Cardiac septum (tissue), 1 donor: ENCODE measurements at regions not wholly inside any gene's neighbourhood (a gene's known extent, or its start where the extent isn't known, plus 50 kb on each side); places are given as distances from the start of the nearest gene placed in this dataset.
"Not testable (repeated sequence)": the region's sequence is repeated elsewhere in the genome, so short reads cannot be mapped to it uniquely, and the experiment has no call there.

Source experiments
- DNase-seq: peaks from one replicate; pipeline ENCODE4 v3.0.0-alpha.2; 2020; ENCODE audit warnings: low spot score
- intact Hi-C: fragments of 100-400 bp; cut with DNase I; formaldehyde crosslinking; loops from one replicate; pipeline ENCODE4 v1.14.0; 2022
- donor health status: DM: no; HTN: no; CAD: no.

DNA sequence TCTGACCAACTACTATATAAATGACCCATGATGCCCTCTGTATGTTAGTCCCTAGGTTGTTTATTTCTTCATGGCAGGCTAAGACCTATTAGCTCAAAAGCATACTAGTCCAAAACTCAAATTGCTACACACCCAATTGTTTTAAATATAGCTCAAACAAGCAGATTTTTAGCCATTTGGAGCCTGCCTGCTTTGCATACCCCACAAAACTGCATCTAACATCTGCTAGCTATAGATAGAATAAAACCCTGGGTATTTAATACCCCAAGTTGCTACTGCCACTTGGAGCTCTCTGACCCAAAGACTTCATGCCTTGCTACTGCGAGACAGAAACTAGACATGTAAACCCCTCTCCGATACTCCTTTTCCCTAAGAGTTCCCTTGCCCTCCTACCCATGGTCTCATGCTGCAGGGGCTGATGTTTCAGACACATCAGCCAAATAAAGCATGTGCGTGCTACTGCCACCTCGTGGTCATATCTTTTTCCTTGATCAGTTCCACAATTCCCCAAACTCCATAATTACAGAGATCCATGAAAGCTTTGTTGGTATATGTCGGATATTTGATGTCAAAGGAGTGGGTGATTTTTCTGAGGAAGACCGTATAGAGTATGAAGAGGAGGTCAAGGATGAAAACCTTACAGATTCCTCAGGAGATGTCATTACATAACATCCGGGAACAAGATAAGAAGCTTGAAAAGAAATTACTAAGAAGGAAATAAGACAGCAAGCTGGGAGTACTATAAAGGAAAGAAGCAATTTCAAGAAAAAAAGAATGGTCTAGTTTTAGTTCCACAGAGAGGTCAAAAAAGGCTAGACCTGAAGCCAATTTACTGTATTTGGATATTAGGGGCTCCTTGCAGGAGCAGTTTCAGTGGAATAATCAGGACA, 386.6 kb downstream of the SH2D4B start:
- no peak for DNase-seq
- intact Hi-C loops: loop anchor here (2.0 to 10.0 kb wide), 2 partner anchors 226 to 480 kb away; no protein-coding TSS in a partner anchor

DNA sequence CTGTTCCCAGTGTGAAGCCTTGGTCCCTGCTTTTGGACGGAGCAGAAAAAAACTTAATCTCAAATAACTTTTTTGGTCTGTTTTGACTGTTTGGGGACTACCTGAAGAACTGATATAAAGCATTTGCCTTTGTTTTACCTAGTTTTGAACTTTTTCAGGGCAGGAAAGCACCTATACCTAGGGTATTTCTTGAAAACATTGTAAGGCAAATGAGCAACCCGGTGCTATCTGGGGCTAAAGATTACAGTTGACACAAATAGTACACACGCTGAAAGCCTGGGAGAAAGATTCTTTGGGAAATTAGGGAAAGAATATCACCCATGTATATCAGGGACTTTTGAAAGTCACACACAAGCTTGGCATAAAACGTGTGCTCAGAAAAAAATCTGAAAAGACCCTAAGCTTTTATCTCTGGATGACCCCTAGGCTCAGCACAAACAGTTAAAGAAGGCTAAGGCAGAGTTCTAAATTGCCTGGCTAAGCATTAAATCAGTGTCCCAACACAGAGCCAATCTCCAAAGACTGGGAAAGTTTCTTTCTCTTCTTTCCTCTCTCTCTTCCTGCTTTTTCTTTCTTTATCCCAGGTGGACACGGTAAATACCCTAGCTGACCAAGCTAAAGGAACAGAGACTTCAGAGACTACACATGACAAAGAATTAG, 389.8 kb downstream of the SH2D4B start:
- intact Hi-C loops: loop anchor here (10.0 kb wide), 1 partner anchor 483 kb away; no protein-coding TSS in a partner anchor
- no peak for DNase-seq

DNA sequence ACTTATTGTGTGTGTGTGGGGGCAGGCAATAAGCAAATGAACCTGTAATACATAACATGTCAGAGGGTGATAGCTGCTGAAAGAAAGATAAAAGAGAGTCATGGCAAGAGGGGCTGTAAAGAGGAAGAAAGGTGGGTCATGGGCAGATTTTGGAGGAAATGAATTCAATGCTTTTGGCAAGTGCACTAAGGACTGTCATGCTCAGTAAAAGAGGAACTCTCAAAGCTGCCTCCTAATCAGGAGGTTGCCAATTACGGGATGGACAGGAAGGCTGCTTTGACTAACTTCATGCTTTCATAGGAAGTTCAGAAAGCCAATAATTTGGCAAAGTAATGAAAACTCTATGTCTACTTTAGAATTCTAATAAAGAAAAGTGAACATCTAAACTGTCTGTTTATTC, 401.2 kb downstream of the SH2D4B start:
- intact Hi-C loops: no loop called here
- no peak for DNase-seq

DNA sequence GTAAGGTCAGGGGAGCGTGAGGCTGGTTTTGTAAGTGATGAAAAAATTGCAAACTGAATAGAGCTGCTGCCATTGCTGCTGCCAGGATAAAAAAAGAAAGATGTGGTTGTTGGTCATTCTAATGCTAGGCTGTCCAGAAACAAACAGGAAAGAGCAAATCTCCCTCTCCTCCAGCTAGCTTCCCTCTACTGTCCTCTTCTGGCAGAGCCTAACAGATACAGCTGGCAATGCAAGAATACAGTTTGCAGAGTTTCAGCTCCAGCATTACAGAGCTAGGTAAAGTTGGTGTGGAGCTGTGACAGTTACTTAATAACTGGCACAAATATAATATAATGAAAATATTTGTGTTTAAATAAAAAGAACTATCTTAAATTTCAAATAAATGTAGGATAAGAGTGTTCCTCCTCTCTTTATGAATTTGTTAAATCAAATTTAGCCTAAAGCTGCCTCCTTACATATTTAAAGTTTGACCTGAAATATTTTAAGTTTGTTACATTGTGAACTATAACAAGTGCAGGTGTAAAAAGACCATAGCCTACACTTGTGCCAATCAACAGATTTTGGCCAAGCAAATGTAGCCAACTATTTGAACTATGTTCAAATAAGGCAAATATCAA, 407.7 kb downstream of the SH2D4B start:
- DNase-seq: no peak
- intact Hi-C loops: no loop called here

DNA sequence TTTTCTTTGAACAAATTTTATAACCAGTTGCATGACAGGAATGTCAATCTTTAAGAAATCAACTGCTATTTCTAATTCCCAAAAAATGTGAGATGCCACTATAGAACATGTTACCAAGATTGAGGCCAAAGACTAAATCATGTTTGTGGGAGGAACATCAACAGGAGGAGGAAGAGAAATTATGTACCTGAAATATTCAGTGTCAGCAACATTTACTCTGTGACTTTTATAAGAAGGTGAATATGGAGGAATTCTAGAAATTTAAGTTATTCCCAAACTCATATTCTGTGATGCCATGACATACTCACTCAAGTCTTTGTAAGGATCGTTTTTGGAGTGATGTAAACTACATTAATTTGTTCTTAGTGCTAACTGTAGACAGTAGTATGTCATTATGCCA, 408.4 kb downstream of the SH2D4B start:
- DNase-seq: no peak
- intact Hi-C loops: no loop called here

DNA sequence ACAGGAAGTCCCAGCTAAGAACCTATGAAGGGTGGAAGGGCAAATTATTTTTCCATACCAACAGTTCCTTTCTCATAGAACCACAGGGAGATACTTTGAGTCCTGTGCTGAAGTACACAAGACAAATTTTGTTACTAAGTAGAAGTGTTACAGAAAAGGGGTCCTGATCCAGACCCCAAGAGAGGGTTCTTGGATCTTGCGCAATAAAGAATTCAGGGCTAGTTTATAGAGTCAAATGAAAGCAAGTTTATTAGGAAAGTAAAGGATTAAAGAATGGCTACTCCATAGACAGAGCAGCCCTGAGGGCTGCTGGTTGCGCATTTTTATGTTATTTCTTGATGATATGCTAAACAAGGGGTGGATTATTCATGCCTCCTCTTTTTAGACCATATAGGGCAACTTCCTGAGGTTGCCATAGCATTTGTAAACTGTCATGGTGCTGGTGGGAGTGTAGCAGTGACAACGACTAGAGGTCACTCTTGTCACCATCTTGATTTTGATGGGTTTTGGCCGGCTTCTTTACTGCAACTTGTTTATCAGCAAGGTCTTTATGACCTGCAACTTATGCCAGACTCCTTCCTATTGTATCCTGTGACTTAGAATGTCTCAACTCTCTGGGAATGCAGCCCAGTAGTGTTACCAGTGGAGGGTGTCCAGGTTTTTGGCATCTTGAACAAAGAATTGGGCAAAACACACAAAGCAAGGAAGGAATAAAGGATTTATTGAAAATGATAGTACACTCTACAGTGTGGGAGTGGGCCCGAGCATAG, 409.4 kb downstream of the SH2D4B start:
- intact Hi-C loops: no loop called here
- no peak for DNase-seq

DNA sequence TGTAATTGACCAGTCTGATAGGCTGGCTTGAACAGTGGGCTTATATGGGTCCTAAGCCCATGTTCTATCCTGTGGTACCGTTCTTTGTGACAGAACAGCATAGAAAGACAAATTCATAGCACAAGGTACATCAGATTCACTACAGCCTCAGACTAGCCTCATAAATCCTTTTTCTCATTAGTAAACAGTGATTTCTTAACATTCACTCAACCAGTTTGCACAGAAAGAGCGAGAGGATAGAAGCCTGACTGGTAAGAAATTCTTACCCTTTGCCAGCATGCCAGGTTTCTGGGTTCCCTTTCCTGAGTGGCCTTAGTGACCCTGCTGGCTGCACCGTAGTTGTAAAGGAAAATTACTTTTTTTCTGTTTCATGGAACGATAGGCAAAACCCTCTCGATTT, 412.1 kb downstream of the SH2D4B start:
- no peak for DNase-seq
- intact Hi-C loops: no loop called here

DNA sequence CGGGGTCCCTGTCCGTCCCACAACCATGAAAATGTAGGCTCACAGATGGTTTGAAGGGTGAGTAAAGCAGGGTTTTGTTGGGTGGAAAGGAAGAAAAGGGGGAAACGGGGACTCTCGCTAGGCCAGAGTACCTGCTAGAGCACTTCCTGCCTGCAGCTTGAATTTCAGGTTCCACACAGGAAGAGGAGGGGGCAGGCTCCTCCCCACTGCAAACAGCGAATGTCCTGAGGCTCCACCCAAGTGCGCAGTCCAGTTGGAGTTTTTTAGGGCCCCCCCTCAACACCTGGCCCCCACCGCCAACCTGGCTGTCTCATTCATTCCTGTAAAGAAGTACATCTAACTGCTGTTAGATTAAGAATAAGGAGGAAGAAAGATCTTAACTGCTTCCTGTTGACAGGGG, 414.7 kb downstream of the SH2D4B start:
- intact Hi-C loops: no loop called here
- no peak for DNase-seq

DNA sequence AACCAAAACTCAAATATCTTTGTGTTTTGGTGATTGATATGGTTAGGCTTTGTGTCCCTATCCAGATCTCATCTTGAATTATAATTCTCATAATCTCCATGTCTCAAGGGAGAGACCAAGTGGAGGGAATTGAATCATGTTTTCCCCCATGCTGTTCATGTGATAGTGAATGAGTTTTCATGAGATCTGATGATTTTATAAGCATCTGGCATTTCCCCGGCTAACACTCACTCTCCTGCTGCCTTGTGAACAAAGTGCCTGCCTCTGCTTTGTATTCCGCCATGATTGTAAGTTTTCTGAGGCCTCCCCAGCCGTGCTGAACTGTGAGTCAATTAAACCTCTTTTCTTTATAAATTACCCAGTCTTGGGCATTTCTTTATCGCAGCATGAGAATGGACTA, 419.5 kb downstream of the SH2D4B start:
- intact Hi-C loops: no loop called here
- DNase-seq: no peak

DNA sequence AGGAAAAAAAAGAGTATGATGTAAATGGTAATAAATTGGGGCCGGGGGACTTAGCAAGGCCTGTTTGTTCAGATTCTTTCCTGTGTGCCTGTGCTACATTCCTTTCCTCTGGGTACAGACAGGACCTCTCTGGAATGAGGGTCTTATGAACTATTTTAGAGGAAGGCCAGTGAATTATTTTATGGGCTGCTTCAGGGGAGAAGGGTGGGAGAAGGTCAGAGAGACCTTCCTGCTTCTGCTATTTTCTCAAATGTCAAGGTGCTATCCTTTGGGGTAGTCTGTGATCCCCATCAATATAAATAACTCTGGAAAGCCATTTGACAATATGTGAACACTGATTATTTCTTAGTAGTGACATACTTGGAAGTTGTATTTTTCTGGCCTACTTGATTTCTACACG, 426.5 kb downstream of the SH2D4B start:
- intact Hi-C loops: no loop called here
- no peak for DNase-seq

DNA sequence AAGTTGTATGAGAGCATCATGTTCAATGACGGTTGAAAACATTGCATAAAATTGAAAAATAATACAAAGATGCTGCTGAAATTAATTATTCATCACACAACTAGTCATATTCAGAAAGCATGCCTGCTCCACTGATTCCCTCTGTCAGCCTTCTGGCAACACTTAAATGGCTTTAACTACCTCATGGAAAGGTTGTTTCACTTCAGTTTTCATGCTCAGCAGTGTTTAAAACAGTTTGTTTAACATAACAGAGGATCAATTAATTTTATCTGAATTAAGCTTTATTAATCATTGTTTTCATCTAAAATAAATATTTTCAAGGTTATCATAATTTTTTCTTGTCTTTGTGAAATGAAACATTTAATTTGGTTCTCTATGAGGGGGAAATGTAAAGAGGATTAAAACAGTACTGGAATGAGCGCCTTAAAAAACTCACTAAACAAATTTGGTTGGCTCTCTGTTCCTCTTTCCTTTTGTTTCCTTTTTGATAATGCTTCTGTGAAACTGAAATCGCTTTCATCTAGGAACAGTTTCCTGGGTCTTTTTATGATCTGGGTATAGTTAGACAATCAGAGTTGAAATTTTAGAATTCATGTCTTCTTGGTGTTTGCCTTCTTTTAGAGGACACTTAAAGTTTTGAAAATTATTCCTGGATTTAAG, 427.4 kb downstream of the SH2D4B start:
- DNase-seq: no peak
- intact Hi-C loops: no loop called here

DNA sequence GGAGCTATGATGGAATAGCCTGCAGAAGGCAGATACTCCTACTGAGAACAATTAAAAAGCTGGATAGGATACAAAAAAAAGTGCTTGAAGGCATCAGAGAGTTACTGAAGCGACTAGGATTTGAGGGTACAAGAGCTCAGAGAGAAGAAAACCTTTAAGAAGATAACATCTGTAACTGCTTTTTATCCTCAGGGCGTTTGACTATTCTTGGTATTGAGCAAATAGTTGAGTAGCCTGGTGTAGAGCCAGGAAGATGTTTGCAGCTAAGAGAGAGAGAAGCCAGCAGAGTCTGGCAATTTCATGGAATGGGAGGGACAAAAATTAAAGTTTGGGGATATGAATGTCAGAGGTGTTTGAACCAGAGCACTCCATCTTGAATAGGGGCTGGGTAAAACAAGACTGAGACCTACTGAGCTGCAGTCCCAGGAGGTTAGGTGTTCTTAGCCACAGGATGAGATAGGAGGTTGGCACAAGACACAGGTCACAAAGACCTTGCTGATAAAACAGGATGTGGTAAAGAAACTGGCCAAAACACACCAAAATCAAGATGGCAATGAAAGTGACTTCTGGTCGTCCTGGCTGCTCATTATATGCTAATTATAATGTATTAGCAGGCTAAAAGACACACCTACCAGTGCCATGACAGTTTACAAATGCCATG, 428.8 kb downstream of the SH2D4B start:
- DNase-seq: no peak
- intact Hi-C loops: no loop called here

DNA sequence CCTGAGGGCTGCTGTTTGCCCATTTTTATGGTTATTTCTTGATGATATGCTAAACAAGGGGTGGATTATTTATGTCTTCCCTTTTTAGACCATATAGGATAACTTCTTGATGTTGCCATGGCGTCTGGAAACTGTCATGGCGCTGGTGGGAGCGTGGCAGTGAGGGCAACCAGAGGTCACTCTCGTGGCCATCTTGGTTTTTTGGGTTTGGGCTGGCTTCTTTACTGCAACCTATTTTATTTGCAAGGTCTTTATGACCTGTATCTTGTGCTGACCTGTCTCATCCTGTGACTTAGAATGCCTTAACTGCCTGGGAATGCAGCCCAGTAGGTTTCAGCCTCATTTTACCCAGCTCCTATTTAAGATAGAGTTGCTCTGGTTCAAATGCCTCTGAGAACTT, 429.7 kb downstream of the SH2D4B start:
- intact Hi-C loops, DNase-seq: not testable (repeated sequence)

DNA sequence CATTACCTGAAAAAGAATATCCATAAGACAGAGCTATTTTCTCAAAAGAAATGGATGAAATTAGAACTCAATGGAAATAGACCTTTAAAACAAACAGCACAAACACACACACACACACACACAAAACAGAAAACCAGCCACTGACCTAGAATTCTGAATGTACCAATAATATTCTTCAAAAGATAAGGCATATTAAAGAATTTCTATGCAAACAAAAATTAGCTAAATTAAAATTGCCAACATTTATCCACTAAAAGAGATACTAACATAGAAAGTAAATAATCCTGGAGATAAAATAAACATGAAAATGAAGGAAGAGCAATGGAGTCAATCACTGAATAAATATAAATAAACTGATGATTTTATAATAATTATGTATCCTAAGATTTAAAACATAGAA, 431.2 kb downstream of the SH2D4B start:
- no peak for DNase-seq
- intact Hi-C loops: no loop called here

DNA sequence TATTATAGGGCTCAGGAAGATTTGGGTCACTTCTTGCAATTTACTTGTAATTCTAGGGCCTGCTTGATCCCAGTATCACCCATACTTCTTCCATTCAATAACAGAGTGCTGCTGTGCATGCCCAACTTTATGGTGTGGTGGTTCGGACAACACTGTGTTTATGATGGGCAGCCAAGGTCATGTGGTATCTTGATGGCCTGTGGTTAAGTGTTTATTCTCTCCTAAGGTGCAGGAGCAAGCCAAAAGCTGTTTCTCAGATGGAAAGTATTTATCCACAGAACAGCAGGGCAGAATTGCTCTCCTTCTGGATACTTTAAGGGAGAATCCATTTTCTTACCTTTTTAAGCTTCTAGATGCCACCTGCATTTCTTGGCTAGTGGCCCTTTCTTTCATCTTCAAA, 433.8 kb downstream of the SH2D4B start:
- intact Hi-C loops: no loop called here
- no peak for DNase-seq

DNA sequence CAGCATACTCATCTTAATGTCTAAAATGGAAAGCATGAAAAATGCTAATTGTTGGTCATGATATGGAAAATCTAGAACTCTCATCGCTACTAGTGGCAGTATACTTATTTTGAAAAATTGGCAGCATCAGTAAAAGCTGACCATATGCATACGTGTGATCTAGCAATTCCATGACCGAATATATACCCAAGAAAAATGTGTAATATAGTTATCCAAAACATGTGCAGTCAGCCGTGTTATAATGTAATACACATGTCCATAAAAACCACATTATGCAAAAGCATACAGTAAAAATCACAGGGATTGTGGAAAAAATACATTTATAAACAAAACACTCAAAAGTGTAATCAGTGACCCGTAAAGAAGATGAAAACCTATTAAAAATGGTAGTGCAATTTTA, 439.0 kb downstream of the SH2D4B start:
- intact Hi-C loops: no loop called here

DNA sequence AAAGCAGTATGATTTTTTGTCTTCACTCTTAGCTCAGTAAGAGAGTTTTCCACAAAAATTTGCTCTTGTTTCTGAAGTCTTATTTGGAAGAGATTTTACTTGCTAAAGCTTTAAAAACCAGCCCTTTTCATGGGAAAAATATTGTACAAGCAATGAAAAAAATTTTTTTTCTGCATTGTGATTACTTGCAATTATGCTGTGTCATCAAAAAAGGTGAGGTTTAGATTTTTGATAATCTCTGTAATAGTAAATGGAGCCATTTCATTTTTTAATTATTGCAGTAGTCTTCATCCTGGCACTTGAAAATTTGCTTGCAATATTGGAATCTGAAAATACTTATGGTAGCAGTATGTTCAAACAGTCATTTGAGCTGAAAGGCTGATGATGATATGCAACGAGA, 447.4 kb downstream of the SH2D4B start:
- intact Hi-C loops: no loop called here
- DNase-seq: no peak

More for the DNA sequence above, 439.0 kb downstream of the SH2D4B start:
- DNase-seq: no peak

DNA sequence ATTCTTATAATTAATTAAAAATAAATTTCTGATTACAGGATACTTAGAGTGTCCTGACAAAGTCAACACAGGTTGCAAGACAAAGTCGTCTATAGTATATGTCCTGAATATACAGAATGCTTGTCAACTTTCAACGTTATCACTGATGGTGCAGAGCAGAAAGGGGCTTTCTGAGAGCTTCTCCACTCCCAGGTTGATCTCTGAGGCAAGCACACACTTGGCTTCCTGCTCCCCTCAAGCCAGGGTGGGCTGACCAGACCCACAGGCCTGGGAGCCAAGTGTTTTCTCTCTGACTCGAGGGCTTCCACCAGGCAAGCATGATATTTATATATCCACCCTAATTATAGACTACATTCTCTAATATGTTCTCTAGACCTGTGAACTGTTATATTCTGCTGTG, 448.9 kb downstream of the SH2D4B start:
- DNase-seq: no peak
- intact Hi-C loops: no loop called here

DNA sequence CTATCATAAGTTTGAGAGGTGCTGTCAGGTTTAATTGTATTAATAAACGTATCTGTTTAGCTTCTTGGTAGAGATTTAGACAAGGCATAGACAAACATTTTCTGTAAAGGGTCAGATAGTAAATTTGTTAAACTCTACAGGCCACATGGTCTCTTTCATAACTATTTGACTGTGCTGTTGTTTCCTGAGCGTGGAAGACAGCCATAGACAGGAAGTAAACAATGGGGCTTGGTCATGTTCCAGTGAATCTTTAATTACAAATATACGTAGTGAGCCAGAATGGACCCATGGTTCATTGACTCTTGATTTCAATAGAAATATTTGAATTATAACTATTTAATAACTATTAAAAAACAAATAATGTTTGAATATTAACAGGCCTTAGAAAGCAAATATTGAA, 451.1 kb downstream of the SH2D4B start:
- no peak for DNase-seq
- intact Hi-C loops: no loop called here
